ENCODE measurements at regions not wholly inside any gene's neighbourhood (a gene's known extent, or its start where the extent isn't known, plus 50 kb on each side); places are given as distances from the start of the nearest gene placed in this dataset.
A peak's percentile ranks its signal among the peaks of the same experiment; 100 is the strongest.

- DNase-seq (ENCODE audit: low spot score) (no peak), ATAC-seq (ENCODE audit: low FRiP score) (no peak)
- TF ChIP-seq, protein P1, sequence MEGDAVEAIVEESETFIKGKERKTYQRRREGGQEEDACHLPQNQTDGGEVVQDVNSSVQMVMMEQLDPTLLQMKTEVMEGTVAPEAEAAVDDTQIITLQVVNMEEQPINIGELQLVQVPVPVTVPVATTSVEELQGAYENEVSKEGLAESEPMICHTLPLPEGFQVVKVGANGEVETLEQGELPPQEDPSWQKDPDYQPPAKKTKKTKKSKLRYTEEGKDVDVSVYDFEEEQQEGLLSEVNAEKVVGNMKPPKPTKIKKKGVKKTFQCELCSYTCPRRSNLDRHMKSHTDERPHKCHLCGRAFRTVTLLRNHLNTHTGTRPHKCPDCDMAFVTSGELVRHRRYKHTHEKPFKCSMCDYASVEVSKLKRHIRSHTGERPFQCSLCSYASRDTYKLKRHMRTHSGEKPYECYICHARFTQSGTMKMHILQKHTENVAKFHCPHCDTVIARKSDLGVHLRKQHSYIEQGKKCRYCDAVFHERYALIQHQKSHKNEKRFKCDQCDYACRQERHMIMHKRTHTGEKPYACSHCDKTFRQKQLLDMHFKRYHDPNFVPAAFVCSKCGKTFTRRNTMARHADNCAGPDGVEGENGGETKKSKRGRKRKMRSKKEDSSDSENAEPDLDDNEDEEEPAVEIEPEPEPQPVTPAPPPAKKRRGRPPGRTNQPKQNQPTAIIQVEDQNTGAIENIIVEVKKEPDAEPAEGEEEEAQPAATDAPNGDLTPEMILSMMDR (IDR thresholded peaks at IDR 0.05) = no peak
Observed at GRCh38 chr6:11925805-11926204, 86.3 kb upstream of the HIVEP1 start.

DNA sequence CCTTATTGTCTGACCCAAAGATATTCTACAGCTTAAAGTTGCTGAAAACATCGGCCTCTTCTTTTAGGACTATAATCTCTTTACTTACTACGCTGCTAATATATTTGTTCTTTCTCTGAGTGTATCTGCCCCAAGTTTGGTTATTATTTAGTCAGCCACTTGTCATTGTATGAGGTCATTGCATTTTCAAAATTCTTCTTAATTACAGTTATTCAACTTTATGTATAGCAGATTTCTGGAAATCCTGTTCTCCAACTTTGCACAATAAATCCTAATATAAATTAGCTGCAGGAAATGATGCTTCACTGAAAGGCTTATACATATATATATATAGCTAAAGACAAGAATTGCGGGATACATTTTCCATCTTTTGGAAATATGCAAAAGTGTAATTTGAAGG, 88.5 kb upstream of the HIVEP1 start:
- DNase-seq (ENCODE audit: low spot score) (no peak), ATAC-seq (ENCODE audit: low FRiP score) (no peak)
- TF ChIP-seq, protein P1 (IDR thresholded peaks at IDR 0.05) = no peak

- TF ChIP-seq, protein P1 (IDR thresholded peaks at IDR 0.05) = no peak
- no peak for ATAC-seq (ENCODE audit: low FRiP score)
- no peak for DNase-seq (ENCODE audit: low spot score)
Observed at GRCh38 chr6:11922901-11923300, 89.2 kb upstream of the HIVEP1 start.

GRCh38 chr6:11921751-11922150, 90.4 kb upstream of the HIVEP1 start:
- ATAC-seq (ENCODE audit: low FRiP score) (no peak), DNase-seq (ENCODE audit: low spot score) (no peak)
- TF ChIP-seq, protein P1 (IDR thresholded peaks at IDR 0.05) = no peak

DNA sequence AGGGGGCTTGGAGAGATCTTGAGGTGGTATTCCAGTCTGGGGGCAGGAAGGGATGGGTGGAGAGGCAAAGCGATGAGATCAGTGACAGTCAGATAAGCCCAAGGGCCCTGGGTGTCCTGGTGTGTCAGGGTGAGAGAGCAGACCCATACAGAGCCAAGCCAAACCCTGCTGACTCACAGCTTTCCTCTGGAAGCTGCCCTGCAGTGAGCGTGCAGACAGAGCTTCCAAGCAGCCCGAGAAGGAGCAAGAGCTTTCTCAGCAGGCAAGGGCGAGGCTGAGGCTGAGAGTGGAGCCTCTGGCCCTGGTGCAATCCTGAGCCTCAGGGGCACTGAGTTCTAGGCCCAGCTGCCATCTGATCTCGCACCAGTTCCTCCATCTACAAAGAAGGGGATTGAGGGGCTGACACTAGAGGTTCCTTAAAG, 91.1 kb upstream of the HIVEP1 start:
- DNase-seq (ENCODE audit: low spot score) = no peak
- TF ChIP-seq, protein P1 (IDR thresholded peaks at IDR 0.05) = no peak

GRCh38 chr6:11920566-11920965, 91.5 kb upstream of the HIVEP1 start:
- ATAC-seq (ENCODE audit: low FRiP score) (no peak), DNase-seq (ENCODE audit: low spot score) (no peak)
- TF ChIP-seq, protein P1 (IDR thresholded peaks at IDR 0.05) = no peak

More for the DNA sequence above, 91.1 kb upstream of the HIVEP1 start:
- peak; percentile 98 for ATAC-seq (ENCODE audit: low FRiP score)

DNA sequence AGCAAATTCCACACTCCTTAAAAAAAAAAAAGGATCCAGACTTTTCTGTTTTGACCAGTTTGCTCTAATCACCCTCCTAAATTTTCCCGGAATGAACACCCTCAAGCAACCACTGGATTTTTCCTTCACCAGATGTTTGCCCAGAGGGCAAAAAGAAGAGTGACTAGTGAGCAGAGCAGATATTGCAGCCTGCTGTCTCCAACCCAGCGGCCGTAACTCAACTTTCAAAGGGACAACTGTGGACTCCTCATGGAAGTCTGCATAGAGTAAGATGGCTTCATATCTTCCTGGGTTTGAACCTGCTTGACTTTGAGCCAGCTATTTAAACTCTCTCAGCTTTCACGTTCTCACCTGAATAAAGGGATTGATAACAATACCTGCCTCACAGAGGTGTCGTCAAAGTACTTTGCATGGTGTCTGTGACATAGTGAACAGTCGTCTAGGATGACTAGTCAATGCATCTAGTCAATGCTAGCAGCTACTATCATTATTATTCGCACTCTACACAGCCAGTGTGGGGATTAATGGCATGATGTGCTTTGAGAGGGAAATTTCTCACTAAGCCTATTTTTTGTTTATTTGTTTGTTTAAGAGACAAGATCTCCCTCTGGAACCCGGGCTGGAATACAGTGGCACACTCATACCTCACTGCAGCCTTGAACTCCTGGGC, 92.2 kb upstream of the HIVEP1 start:
- TF ChIP-seq, protein P1 (IDR thresholded peaks at IDR 0.05) = no peak
- ATAC-seq (ENCODE audit: low FRiP score) (no peak), DNase-seq (ENCODE audit: low spot score) (no peak)

All from omental fat pad (tissue), 3 donors.